ENCODE measurements at regions not wholly inside any gene's neighbourhood (a gene's known extent, or its start where the extent isn't known, plus 50 kb on each side); places are given as distances from the start of the nearest gene placed in this dataset.
"Not testable (repeated sequence)": the region's sequence is repeated elsewhere in the genome, so short reads cannot be mapped to it uniquely, and the experiment has no call there.

DNA sequence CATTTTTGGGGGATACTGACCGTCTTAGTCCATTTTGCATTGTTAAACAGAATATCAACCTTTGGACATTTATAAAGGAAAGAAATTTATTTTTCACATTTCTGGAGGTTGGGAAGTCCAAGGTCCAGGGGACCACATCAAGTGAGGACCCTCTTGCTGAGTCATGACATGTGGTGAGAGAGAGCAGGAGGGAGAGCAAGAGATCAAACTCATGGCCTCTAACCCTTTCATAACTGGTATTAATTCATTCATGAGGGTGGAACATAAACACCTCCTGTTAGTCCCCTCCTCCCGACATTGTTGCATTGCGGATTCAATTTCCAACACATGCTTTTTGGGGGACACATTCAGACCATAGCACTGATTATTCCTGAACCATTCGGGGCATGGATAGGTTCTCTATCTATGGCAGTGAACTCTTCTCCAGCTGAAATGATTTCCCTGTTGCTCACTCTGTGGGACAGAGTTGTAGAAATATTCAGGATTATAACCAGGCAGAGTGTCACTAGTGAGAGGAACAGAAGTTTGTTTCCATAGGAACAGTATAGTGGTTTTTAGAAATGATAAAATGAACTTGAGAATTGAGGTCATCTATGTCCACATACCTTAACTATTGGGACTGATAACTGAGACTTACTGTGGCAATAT is 88.2 kb upstream of the OR9Q1 start:
- no peaks in the 10 kb centered on the region for H3K36me3 Mint-ChIP-seq
- POLR2A ChIA-PET, result no interaction called here
- intact Hi-C loops (cut with micrococcal nuclease), result no loop called here

GRCh38 chr11:57936050-57936418 is 87.6 kb upstream of the OR9Q1 start:
- POLR2A ChIA-PET, result no interaction called here
- no peak overlapping the region for H3K4me3 Mint-ChIP-seq
- no peaks in the 10 kb centered on the region for H3K36me3 Mint-ChIP-seq
- intact Hi-C loops (cut with micrococcal nuclease), result no loop called here
- no peak for DNase-seq
- H3K9me3 Mint-ChIP-seq, result no peaks in the 10 kb centered on the region
- no peaks in the 10 kb centered on the region for H3K4me1 Mint-ChIP-seq (ENCODE audit: low read depth)
- CTCF ChIA-PET, result interaction anchor here (0.6 to 0.8 kb wide), 2 partner anchors 16 to 1200 kb away, joined by 3 read pairs; no protein-coding TSS in a partner anchor
- H3K27me3 Mint-ChIP-seq, result peaks cover 4% of the 10 kb centered on the region
- no peak overlapping the region for H3K27ac Mint-ChIP-seq

More for the DNA sequence above, 88.2 kb upstream of the OR9Q1 start:
- Mint-ChIP-seq H3K9me3 (no peaks in the 10 kb centered on the region), H3K4me1 (ENCODE audit: low read depth) (no peaks in the 10 kb centered on the region), H3K4me3 (no peak overlapping the region), H3K27ac (no peak overlapping the region), H3K27me3 (peaks cover 4% of the 10 kb centered on the region)
- no peak for DNase-seq
- CTCF ChIA-PET, result interaction anchor here (0.6 kb wide), 1 partner anchor 1201 kb away, joined by 3 read pairs; no protein-coding TSS in a partner anchor

DNA sequence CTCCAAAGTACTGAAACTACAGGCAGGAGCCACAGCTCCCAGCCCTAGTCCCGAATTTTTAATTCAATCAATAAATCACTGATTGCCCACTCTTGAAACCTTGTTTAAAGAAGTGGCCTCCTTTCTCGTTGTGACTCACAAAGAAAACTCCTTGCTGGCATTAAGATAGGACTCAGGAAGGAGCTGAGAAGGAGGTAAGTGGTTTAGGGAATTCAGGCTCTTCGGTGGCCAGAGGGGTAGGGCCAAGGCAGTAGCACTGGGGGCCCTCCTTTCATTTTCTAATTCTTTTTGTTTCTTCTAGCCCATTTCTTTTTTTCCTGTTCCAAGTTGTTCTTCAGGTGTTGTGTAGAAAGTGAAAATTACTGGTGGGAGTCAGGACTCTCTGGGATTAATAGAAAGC is 86.2 kb upstream of the OR9Q1 start:
- intact Hi-C loops (cut with micrococcal nuclease), result no loop called here
- H3K4me3 Mint-ChIP-seq, result no peak overlapping the region
- ChIA-PET CTCF (no interaction called here), POLR2A (no interaction called here)
- DNase-seq, result no peak
- H3K36me3 Mint-ChIP-seq, result no peaks in the 10 kb centered on the region
- H3K27ac Mint-ChIP-seq, result no peak overlapping the region
- H3K9me3 Mint-ChIP-seq, result no peaks in the 10 kb centered on the region
- H3K4me1 Mint-ChIP-seq (ENCODE audit: low read depth), result no peaks in the 10 kb centered on the region
- H3K27me3 Mint-ChIP-seq, result peaks cover 3% of the 10 kb centered on the region

GRCh38 chr11:57938351-57938750 is 85.3 kb upstream of the OR9Q1 start:
- no peaks in the 10 kb centered on the region for H3K4me1 Mint-ChIP-seq (ENCODE audit: low read depth)
- H3K4me3 Mint-ChIP-seq, result no peak overlapping the region
- DNase-seq, result no peak
- H3K27ac Mint-ChIP-seq, result no peak overlapping the region
- no peaks in the 10 kb centered on the region for H3K36me3 Mint-ChIP-seq
- intact Hi-C loops (cut with micrococcal nuclease), result no loop called here
- no peaks in the 10 kb centered on the region for H3K9me3 Mint-ChIP-seq
- ChIA-PET CTCF (no interaction called here), POLR2A (no interaction called here)
- peaks cover 2% of the 10 kb centered on the region for H3K27me3 Mint-ChIP-seq

GRCh38 chr11:57940044-57940756 is 83.5 kb upstream of the OR9Q1 start:
- ChIA-PET POLR2A (no interaction called here), CTCF (no interaction called here)
- no peak overlapping the region for H3K4me3 Mint-ChIP-seq
- H3K27me3 Mint-ChIP-seq, result peaks cover 2% of the 10 kb centered on the region
- H3K9me3 Mint-ChIP-seq, result no peaks in the 10 kb centered on the region
- H3K4me1 Mint-ChIP-seq (ENCODE audit: low read depth), result no peaks in the 10 kb centered on the region
- DNase-seq, result no peak
- no peak overlapping the region for H3K27ac Mint-ChIP-seq
- intact Hi-C loops (cut with micrococcal nuclease), result no loop called here
- H3K36me3 Mint-ChIP-seq, result no peaks in the 10 kb centered on the region

- no peak overlapping the region for H3K4me3 Mint-ChIP-seq
- CTCF ChIA-PET, result no interaction called here
- intact Hi-C loops (cut with micrococcal nuclease), result no loop called here
- POLR2A ChIA-PET, result no interaction called here
- peaks cover 2% of the 10 kb centered on the region for H3K27me3 Mint-ChIP-seq
- H3K9me3 Mint-ChIP-seq, result no peaks in the 10 kb centered on the region
- DNase-seq, result no peak
- no peaks in the 10 kb centered on the region for H3K36me3 Mint-ChIP-seq
- H3K27ac Mint-ChIP-seq, result no peak overlapping the region
- no peaks in the 10 kb centered on the region for H3K4me1 Mint-ChIP-seq (ENCODE audit: low read depth)
These were observed 81.8 kb upstream of the OR9Q1 start for GRCh38 chr11:57941875-57942274.

DNA sequence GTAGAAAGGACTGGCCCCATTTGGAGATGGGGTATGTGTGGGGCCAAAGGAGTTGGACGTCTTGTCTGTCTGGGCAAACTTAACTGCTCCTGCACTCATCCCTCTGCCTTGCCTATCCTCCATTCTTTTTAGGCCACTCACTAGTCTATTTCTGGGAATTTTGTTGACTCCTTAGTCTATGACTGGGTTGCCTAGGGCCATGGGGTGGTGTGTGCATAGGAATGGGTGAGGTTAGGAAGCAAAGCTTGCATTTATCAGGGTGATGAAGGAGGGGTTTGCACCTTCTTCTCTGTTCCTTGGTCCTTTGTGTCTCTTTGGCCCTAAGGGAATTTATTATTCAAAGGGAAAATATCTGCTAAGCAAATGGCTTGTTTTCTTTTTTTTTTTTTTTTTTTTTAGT is 80.9 kb upstream of the OR9Q1 start:
- CTCF ChIA-PET, result no interaction called here
- H3K9me3 Mint-ChIP-seq, result no peaks in the 10 kb centered on the region
- intact Hi-C loops (cut with micrococcal nuclease), result no loop called here

DNA sequence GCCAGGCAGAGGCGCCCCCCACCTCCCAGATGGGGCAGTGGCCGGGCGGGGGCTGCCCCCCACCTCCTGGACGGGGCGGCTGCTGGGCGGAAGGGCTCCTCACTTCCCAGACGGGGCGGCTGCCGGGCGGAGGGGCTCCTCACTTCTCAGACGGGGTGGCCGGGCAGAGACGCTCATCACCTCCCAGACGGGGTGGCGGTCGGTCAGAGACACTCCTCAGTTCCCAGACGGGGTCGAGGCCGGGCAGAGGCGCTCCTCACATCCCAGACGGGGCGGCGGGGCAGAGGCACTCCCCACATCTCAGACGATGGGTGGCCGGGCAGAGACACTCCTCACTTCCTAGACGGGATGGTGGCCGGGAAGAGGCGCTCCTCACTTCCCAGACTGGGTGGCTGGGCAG is 79.9 kb upstream of the OR9Q1 start:
- H3K27me3 Mint-ChIP-seq; H3K27ac Mint-ChIP-seq; DNase-seq; POLR2A ChIA-PET; H3K4me3 Mint-ChIP-seq; H3K36me3 Mint-ChIP-seq; H3K4me1 Mint-ChIP-seq (ENCODE audit: low read depth); intact Hi-C loops (cut with micrococcal nuclease); CTCF ChIA-PET; H3K9me3 Mint-ChIP-seq: not testable (repeated sequence)

More for the DNA sequence above, 80.9 kb upstream of the OR9Q1 start:
- POLR2A ChIA-PET, result no interaction called here
- DNase-seq, result no peak
- Mint-ChIP-seq H3K27me3 (peaks cover 2% of the 10 kb centered on the region), H3K4me3 (no peak overlapping the region), H3K4me1 (ENCODE audit: low read depth) (no peaks in the 10 kb centered on the region), H3K36me3 (no peaks in the 10 kb centered on the region), H3K27ac (no peak overlapping the region)

DNA sequence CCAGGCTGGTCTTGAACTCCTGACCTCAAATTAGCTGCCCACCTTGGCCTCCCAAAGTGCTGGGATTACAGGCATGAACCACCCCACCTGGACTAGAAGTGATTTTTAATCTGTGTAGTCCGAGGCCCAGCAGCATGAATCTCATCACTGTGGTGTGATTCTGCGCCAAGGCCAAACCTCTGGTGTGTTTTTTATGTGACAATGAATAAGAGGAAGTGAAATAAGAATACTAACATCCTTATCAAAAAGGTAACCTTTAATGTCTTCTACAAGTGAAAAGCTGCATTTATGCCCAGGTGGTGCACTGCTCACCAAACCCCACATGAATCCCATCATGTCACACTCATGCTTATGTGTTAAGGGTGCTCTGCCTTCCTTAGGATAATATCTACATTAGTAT is 77.1 kb upstream of the OR9Q1 start:
- Mint-ChIP-seq H3K27me3 (peaks cover 2% of the 10 kb centered on the region), H3K9me3 (no peaks in the 10 kb centered on the region), H3K4me1 (ENCODE audit: low read depth) (no peaks in the 10 kb centered on the region), H3K27ac (no peak overlapping the region), H3K4me3 (no peak overlapping the region), H3K36me3 (no peaks in the 10 kb centered on the region)
- intact Hi-C loops (cut with micrococcal nuclease), result no loop called here
- ChIA-PET CTCF (no interaction called here), POLR2A (no interaction called here)
- DNase-seq, result no peak

GRCh38 chr11:57964660-57965059 is 59.0 kb upstream of the OR9Q1 start:
- H3K9me3 Mint-ChIP-seq, result no peaks in the 10 kb centered on the region
- H3K27ac Mint-ChIP-seq, result no peak overlapping the region
- no peaks in the 10 kb centered on the region for H3K4me1 Mint-ChIP-seq (ENCODE audit: low read depth)
- H3K36me3 Mint-ChIP-seq, result no peaks in the 10 kb centered on the region
- CTCF ChIA-PET, result no interaction called here
- intact Hi-C loops (cut with micrococcal nuclease), result no loop called here
- POLR2A ChIA-PET, result no interaction called here
- peaks cover 4% of the 10 kb centered on the region for H3K27me3 Mint-ChIP-seq
- H3K4me3 Mint-ChIP-seq, result no peak overlapping the region
- DNase-seq, result no peak

DNA sequence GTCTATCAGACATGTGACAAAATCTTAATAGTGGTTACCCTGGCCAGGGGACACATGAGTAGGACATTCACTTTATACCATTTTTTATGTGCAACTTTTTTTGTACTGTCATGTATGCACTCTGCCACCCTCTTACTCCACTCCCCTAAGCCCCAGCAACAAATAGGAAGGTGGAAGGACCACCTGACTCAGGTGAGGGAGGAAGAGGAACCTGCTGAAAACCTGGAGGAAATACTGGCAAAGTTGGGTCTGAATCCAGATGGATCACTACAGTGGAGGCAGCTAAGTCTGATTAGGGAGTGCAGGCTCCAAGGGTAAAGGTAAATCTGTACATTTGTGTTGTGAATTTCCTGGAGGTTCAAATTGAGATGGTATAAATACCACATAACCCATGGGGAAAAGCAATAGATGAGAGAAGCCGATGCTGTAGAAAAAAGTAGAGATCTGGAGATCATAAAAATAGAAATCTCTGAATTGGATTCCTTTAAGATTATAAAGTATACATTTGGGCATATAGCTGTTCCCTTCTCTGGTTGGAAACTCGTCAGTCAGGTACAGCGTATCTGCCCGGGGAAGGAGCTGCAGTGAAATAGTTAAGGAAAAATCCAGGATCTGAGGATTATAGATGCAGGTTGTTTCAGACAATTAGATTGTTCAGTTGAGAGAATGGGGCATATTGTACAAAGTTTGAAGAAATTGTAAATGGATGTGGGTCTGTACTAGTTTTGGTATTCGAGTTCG is 52.2 kb upstream of the OR9Q1 start:
- peaks cover 11% of the 10 kb centered on the region for H3K27me3 Mint-ChIP-seq
- no peaks in the 10 kb centered on the region for H3K4me1 Mint-ChIP-seq (ENCODE audit: low read depth)
- no peak overlapping the region for H3K4me3 Mint-ChIP-seq
- peaks cover 3% of the 10 kb centered on the region for H3K9me3 Mint-ChIP-seq
- H3K27ac Mint-ChIP-seq, result no peak overlapping the region
- no peaks in the 10 kb centered on the region for H3K36me3 Mint-ChIP-seq
- DNase-seq, result no peak
- intact Hi-C loops (cut with micrococcal nuclease), result no loop called here
- POLR2A ChIA-PET, result no interaction called here
- CTCF ChIA-PET, result no interaction called here

DNA sequence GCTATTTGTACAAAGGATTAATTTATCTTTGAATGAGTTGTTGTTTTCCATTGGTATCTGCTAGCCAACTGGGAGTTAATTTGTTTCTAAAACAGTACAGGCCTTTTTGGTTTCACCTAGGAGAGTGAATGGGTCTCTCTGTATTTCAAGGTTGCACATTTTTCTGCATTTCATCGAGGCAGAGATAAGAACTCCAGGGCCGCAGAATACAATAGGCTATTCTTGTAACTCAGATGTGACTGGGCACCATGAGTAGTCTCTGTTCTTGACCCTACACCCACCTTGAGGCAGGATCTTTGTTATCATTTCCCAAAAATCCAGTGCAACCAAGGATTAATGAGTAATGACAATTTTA is 51.7 kb upstream of the OR9Q1 start:
- Mint-ChIP-seq H3K4me3 (no peak overlapping the region), H3K27ac (no peak overlapping the region)

More for the DNA sequence above, 51.7 kb upstream of the OR9Q1 start:
- Mint-ChIP-seq H3K9me3 (peaks cover 3% of the 10 kb centered on the region), H3K27me3 (peaks cover 11% of the 10 kb centered on the region), H3K36me3 (no peaks in the 10 kb centered on the region), H3K4me1 (ENCODE audit: low read depth) (no peaks in the 10 kb centered on the region)
- CTCF ChIA-PET, result no interaction called here
- POLR2A ChIA-PET, result no interaction called here
- intact Hi-C loops (cut with micrococcal nuclease), result no loop called here
- no peak for DNase-seq

Data from activated CD4-positive, alpha-beta memory T cell treated with anti-CD3 and anti-CD28 coated beads for 36 hours (primary cell).